Adrenal gland (tissue), 9 donors: ENCODE measurements at regions not wholly inside any gene's neighbourhood (a gene's known extent, or its start where the extent isn't known, plus 50 kb on each side); places are given as distances from the start of the nearest gene placed in this dataset.

Experiments
- DNase-seq, 7 donors: peaks; one replicate each; pipeline ENCODE4 v3.0.0-alpha.2; 2019 to 2020
- H3K27ac ChIP-seq, 5 donors: fragments of 200-600 bp; sonication (generic) in 4 of 5; 1 replicate in 3 of 5; 2 replicates in 2 of 5; pipeline versions ENCODE4 v1.5.1 to v1.8.0; 2016 to 2020; ENCODE audit warnings: mild to moderate bottlenecking in 1 of 5
- H3K27me3 ChIP-seq: fragments of 200-600 bp; 2 replicates; pipeline ENCODE4 v1.8.0; 2021
- H3K36me3 ChIP-seq, 2 donors: fragments of 200-600 bp; replicated peaks in 1 of 2; 1 replicate in 1 of 2; 2 replicates in 1 of 2; pipeline versions ENCODE4 v1.5.1 to v1.8.0; 2018 to 2022
- H3K4me1 ChIP-seq, 2 donors: fragments of 200-600 bp; replicated peaks in 1 of 2; 1 replicate in 1 of 2; 2 replicates in 1 of 2; pipeline versions ENCODE4 v1.5.1 to v1.8.0; 2018 to 2021
- H3K4me3 ChIP-seq, 4 donors: fragments of 200-600 bp; sonication (generic) in 3 of 4; one replicate each; pipeline ENCODE4 v1.5.1; 2016 to 2018
- H3K9me3 ChIP-seq, 3 donors: fragments of 200-600 bp; sonication (generic) in 1 of 3; replicated peaks in 1 of 3; 1 replicate in 2 of 3; 2 replicates in 1 of 3; pipeline versions ENCODE4 v1.5.1 to v1.8.0; 2016 to 2021
- CTCF ChIP-seq, 6 experiments: fragments of 450-650 bp in 4 of 6; fragments of 200-600 bp in 2 of 6; sonication (generic) in 1 of 6; IDR thresholded peaks; 1 replicate in 5 of 6; 2 replicates in 1 of 6; pipeline versions ENCODE4 v1.5.1 to v1.8.0; 2016 to 2021; ENCODE audit warnings: antibody characterized with exemption in 6 of 6, mild to moderate bottlenecking in 2 of 6, moderate library complexity in 1 of 6
- POLR2A ChIP-seq, 2 donors: fragments of 450-650 bp; IDR thresholded peaks; one replicate each; pipeline ENCODE4 v1.6.1; 2017; ENCODE audit warnings: antibody characterized with exemption in 2 of 2, mild to moderate bottlenecking in 2 of 2, moderate library complexity in 1 of 2
- WGBS, 4 donors: extraction: QIAGEN DNeasy Blood & Tissue Kit in 2 of 4; methylation state at CpG; one replicate each; pipeline versions ENCODE4 v1.1.5 to v1.1.7; 2013 to 2017; 5-methylcytosine and 5-hydroxymethylcytosine counted together
- intact Hi-C, 2 donors: fragments of 100-400 bp; cut with DNase I; formaldehyde crosslinking; loops; one replicate each; pipeline versions ENCODE4 v1.14.1 to v1.15.0; 2022 to 2023
- donor health status: healthy with polysubstance abuse.
- donor health status: Bipolar disorder and iron deficiency.
- donor health status: DM: yes; HTN: yes; CAD: no.
- donor health status: DM: no; HTN: no; CAD: no.
- donor health status: DM: no; HTN: no; CAD: no.

- peaks cover 0 to 3% of the 10 kb centered on the region in 2 donors for H3K4me1 ChIP-seq
- WGBS, 4 donors = 46 to 86% (median 81%) methylated on average over 4 of the region's 4 CpGs
- intact Hi-C loops = no loop called here
- H3K9me3 ChIP-seq = no peaks in the 10 kb centered on the region
- no peak for DNase-seq
- H3K27ac ChIP-seq = no peak overlapping the region
- peaks cover 0 to 3% of the 10 kb centered on the region in 2 donors for H3K36me3 ChIP-seq
- TF ChIP-seq POLR2A (IDR thresholded peaks at IDR 0.05) (no peak), CTCF (IDR thresholded peaks at IDR 0.05) (no peak)
- H3K27me3 ChIP-seq = no peaks in the 10 kb centered on the region
- H3K4me3 ChIP-seq = no peak overlapping the region
These were observed 49.9 kb downstream of the SYNE3 start for GRCh38 chr14:95466506-95466905.

GRCh38 chr14:95465936-95466335 is 50.5 kb downstream of the SYNE3 start:
- H3K27ac ChIP-seq = no peak overlapping the region
- no peaks in the 10 kb centered on the region for H3K4me1 ChIP-seq
- H3K27me3 ChIP-seq = no peaks in the 10 kb centered on the region
- TF ChIP-seq CTCF (IDR thresholded peaks at IDR 0.05) (no peak), POLR2A (IDR thresholded peaks at IDR 0.05) (no peak)
- intact Hi-C loops = no loop called here
- no peak for DNase-seq
- no peak overlapping the region for H3K4me3 ChIP-seq
- WGBS, 4 donors = 92 to 96% (median 93%) methylated on average over 9 to 15 of the region's 15 CpGs
- H3K9me3 ChIP-seq = no peaks in the 10 kb centered on the region
- peaks cover 0 to 3% of the 10 kb centered on the region in 2 donors for H3K36me3 ChIP-seq

- intact Hi-C loops = no loop called here
- Histone ChIP-seq H3K4me1 (no peaks in the 10 kb centered on the region), H3K27me3 (no peaks in the 10 kb centered on the region), H3K36me3 (peaks cover 0 to 3% of the 10 kb centered on the region in 2 donors), H3K4me3 (no peak overlapping the region), H3K27ac (no peak overlapping the region), H3K9me3 (no peaks in the 10 kb centered on the region)
- DNase-seq = no peak
- 89 to 93% (median 91%) methylated on average over 2 to 3 of the region's 3 CpGs for WGBS, 4 donors
- TF ChIP-seq POLR2A (IDR thresholded peaks at IDR 0.05) = no peak
- no peak for TF ChIP-seq CTCF (IDR thresholded peaks at IDR 0.05)
These were observed 51.1 kb downstream of the SYNE3 start for GRCh38 chr14:95465358-95465757.

GRCh38 chr14:95464514-95464913 is 51.9 kb downstream of the SYNE3 start:
- no peak overlapping the region for H3K4me3 ChIP-seq
- H3K27ac ChIP-seq = no peak overlapping the region
- intact Hi-C loops = no loop called here
- H3K36me3 ChIP-seq = peaks cover 0 to 3% of the 10 kb centered on the region in 2 donors
- TF ChIP-seq CTCF (IDR thresholded peaks at IDR 0.05) = no peak
- TF ChIP-seq POLR2A (IDR thresholded peaks at IDR 0.05) = no peak
- WGBS, 4 donors = 81 to 87% (median 82%) methylated on average over 4 of the region's 4 CpGs
- H3K27me3 ChIP-seq = no peaks in the 10 kb centered on the region
- DNase-seq = no peak
- no peaks in the 10 kb centered on the region for H3K4me1 ChIP-seq
- H3K9me3 ChIP-seq = no peaks in the 10 kb centered on the region
